ENCODE measurements at regions not wholly inside any gene's neighbourhood (a gene's known extent, or its start where the extent isn't known, plus 50 kb on each side); places are given as distances from the start of the nearest gene placed in this dataset.

GRCh38 chr3:94406595-94406994 lies 343.7 kb downstream of the NSUN3 start:
- no peak for TF ChIP-seq EZH2phosphoT487 (IDR thresholded peaks at IDR 0.05; ENCODE audit: borderline replicate concordance, low read length)
- no peak for TF ChIP-seq CTCF (conservative IDR thresholded peaks at IDR 0.05; ENCODE audit: low read depth, low read length)

Data from PC-3 (cell line).